ENCODE measurements at regions not wholly inside any gene's neighbourhood (a gene's known extent, or its start where the extent isn't known, plus 50 kb on each side); places are given as distances from the start of the nearest gene placed in this dataset.

- DNase-seq = no peak
Measured at GRCh38 chr12:81809113-81809777, 50.1 kb upstream of the PPFIA2 start.

Data from inflammatory macrophage (primary cell).